GM19025 (cell line): ENCODE measurements at regions not wholly inside any gene's neighbourhood (a gene's known extent, or its start where the extent isn't known, plus 50 kb on each side); places are given as distances from the start of the nearest gene placed in this dataset.
"Not testable (repeated sequence)": the region's sequence is repeated elsewhere in the genome, so short reads cannot be mapped to it uniquely, and the experiment has no call there.

Source experiments
- ATAC-seq: cut with Tn5 transposase; IDR thresholded peaks from one replicate; pipeline ENCODE4 v1.9.1; 2021; ENCODE audit warnings: mild to moderate bottlenecking, low read depth, moderate library complexity; ENCODE audit not compliant: unreplicated experiment

DNA sequence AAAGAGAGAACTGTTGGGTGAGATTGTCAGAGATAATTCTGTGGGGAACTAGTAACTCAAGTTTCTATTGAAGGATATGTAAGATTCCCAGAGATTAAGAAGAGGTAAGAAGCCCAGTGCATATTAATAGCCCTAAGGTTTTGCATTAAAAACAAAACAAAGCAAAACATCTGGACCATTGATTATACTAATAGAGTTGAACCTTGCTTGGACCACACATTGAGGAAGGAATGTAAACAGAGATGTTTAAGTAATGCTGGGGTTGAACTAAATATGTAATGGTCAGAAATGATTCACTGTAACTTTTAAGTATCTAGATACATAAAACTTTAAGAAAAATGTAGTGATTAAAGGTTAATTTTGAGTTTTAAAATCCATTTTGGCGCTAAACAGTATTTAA lies 1770.0 kb downstream of the PCDH9 start:
- no peak for ATAC-seq

DNA sequence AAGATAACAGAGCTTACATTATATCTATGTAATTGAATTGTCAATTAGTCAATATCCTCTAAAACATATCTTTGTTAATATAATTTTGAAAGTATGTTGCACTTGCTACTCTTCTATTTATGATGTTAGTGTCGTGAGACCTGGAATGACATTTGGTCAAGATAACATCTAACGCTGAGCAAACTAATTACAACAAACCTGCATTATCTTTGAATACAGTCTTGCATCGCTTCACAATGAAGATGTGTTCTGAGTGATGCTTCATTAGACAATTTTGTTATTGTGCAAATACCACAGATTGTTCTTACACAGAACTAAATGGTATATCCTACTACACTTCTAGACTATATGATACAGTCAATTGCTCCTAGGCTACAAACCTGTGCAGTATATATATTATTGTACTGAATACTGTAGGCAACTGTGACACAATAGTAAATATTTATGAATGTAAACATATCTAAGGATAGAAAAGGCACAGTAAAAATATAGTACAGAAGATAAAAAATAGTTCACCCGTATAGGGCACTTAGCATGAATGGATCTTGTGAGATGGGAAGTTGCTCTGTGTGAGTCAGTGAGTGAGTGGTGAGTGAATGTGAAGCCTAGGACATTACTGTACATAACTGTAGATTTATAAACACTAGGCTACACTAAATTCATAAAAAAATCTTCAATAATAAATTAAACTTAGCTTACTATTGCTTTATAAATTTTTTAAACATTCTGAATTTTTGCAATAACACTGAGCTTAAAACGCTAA lies 1773.8 kb downstream of the PCDH9 start:
- no peak for ATAC-seq

DNA sequence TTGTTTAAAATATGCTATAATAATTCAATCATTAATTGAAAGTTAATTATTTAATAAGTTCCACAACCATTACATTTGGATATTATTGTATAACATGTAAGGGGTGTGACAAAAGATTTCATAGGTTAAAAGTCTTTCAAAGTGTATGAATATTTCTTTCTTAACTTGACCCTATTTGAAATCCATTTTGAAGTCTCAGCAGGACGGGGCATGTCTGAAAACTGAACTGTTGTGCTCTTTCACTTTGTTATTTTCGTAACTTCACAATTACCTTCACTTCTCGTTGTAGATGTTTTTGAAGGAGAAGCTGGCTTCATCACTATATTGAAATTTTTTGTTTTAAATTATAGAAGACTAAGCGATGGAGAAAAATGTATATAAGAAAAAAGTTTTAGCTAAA lies 1775.7 kb downstream of the PCDH9 start:
- ATAC-seq: no peak

DNA sequence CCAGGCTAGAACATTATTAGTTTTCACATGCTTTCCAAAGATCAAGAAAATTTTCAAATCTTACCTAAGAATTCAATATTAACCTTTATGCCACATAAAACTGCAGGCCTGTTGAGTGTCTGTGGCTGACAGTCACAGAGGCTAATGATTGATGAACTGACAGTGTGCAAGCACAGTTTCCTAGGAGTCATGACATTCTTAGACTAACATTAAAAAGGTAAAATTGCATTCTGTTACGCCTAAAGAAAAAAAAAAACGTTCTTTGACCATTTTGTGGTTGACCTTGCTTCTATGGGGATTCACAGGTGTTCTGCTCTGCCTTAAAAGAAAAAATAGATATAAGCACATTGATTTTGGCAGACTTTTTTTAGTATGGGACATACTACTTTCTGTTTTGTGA lies 1776.2 kb downstream of the PCDH9 start:
- no peak for ATAC-seq

DNA sequence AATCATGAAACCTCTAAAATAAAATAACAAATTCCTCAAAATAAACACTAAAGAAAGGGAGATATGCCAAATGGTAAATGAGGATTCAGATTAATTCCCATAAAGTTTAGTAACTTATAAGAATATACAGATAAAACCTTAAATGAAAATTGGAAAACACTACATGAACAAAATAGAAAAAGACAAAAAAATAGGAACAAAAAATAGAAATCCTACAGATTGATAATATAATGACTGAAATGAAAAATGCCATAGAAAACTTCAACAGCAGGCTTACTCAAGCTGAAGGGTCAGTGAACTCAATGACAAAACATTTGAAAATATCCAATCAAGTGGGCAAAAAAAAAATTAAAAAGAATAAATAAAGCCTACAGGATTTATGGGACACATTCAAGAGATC lies 1784.8 kb downstream of the PCDH9 start:
- ATAC-seq: no peak

DNA sequence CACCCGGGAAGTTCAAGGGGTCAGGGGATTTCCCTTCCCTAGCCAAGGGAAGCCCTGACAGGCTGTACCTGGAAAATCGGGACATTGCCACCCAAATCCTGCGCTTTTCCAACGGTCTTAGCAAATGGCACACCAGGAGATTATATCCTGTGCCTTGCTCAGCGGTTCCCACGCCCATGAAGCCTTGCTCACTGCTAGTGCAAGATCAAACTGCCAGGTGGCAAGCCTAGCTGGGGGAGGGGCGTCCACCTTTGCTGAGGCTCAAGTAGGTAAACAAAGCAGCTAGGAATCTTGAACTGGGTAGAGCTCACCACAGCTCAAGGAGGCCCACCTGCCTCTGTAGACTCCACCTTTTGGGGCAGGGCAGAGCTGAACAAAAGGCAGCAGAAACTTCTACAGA lies 1794.5 kb downstream of the PCDH9 start:
- ATAC-seq: no peak

DNA sequence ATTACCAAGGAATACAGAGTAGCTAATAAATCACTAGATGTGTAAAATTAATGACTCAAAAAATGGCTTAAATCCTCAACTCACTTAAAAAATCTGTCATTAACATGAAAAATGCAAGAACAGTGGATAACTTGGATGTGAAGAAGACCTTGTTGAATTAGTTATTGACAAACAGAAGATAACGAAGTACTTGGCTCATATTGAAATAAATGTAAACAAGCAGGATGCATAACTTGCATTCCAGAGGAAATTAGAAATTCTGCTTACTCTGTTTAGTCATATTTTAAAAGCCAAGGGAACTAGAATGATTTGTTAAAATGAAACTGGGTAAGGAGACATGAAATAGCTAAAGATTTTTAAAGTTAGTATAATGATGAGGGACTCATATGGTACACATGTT lies 1812.2 kb downstream of the PCDH9 start:
- ATAC-seq: no peak

DNA sequence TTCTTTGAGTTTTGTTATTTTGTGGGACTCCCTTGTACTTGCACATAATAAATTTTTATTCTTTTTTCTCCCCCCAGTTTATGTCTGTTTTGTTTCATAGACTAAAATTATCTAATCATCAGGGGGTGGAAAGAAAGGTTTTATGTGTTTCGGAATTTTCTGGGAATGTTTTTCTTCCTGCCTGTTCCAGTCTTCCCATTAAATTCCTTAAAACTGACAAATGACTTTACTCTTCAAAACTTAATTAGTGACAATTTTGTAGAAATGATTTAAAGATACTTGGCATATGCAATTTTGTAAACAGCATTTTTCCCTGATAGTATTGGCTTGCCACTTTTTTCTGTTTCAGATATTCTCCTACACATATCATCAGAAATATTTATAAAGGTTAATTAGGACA lies 1813.4 kb downstream of the PCDH9 start:
- ATAC-seq: no peak

DNA sequence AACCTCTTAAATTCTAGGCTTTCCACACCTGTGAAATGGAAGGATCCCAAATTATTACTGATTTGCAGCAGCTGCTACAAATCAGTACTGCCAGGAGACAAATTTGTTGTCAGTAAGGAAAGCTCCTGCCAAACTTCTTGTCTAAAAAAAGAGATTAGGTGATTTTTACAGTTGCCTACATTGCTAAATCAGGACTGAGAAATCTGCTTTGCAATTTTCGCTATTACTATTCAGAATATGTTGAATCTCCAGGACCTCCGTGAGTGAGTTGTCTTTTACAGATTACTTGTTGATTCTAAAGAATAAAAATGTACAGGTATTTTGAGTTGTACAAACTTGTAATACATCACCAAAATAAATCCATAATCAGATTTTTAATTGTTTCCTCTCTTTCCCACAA lies 1815.9 kb downstream of the PCDH9 start:
- no peak for ATAC-seq

DNA sequence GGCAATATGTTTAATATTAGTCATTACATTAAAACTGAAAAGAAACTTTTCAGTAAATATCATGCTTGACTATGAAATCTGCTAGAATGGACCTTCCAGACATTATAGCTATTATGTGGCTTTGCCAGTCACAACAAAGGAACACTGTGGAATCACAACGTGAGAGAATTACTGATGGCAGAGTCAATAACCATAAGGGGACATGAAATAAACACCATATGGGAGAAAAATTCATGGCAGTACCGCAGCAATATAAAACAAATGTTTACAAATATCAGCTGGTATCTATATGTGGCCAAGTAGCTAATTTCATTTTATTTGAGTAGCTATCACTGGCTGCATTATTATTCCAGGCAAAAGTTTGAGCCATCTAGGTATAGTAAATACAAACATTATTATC lies 1818.6 kb downstream of the PCDH9 start:
- ATAC-seq: no peak

DNA sequence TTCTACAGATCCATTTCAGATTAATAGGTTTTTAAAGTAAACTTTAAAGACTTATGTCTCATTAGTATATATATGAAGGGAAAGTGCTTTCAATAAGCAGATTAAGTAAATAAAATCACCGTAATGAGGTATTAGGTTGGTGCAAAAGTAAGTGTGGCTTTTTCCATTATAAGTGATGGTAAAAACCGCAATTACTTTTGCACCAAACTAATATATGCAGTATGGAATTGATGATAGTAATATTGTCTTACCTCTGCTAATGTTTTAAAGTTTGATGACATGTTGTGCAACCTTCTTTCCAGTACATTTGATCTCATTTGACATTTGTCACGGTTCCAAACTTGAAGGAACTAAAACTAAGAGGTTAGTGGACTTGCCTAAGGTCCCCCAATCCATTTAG lies 1819.3 kb downstream of the PCDH9 start:
- no peak for ATAC-seq

DNA sequence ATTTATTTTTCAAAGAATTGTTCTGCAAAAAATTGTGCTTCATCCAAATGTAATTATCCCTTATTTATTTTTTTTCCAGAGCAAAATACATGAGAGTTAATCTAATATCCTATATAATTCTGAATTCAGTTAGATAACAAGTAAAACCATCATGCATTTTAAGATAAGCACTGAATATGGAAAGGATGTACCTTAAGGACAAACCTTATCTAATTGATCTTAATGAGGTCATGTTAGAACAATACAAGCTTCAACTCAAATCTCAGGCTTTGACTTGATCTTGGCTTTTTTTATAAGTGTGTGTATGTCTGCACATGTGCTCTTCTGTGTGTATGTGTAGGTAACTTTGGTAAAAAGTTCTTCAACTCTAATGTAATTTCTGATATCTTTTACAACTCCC lies 1828.8 kb downstream of the PCDH9 start:
- no peak for ATAC-seq

DNA sequence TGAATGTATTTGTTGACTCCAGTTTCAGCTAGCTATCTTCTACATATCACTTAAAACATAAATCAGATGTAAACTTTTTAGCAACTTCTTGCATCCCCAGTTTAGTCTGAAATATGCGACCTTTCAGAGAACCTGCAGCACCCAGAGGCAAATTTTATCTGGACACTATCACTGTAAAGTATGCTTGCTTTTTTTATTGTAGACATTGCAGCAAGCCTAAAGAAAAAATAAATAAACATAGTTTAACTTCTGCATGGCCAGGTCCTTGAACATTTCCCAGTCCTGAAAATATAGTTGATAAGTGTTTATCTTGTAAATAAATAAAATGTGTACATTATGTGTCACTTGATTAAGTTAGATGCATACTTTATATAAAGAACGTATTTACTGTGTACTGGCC lies 1829.4 kb downstream of the PCDH9 start:
- ATAC-seq: no peak

DNA sequence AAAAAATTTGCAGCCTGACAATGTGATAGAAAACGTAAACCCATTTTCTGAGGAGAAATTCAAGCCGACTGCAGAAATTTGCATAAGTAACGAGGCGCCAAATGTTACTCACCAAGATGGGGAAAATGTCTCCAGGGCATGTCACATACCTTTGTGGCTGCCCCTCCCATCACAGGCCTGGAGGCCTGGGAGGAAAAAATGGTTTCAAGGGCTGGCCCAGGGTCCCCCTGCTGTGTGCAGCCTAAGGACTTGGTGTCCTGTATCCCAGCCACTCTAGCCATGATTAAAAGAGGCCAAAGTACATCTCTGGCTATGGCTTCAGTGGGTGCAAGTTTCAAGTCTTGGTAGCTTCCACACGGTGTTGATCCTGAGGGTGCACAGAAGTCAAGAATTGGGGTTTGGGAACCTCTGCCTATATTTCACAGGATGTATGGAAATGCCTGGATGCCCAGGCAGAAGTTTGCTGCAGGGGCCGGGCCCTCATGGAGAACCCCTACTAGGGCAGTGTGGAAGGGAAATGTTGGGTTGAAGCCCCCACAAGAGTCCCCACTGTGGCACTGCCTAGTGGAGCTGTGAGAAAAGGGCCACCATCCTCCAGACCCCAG lies 1842.3 kb downstream of the PCDH9 start:
- no peak for ATAC-seq

DNA sequence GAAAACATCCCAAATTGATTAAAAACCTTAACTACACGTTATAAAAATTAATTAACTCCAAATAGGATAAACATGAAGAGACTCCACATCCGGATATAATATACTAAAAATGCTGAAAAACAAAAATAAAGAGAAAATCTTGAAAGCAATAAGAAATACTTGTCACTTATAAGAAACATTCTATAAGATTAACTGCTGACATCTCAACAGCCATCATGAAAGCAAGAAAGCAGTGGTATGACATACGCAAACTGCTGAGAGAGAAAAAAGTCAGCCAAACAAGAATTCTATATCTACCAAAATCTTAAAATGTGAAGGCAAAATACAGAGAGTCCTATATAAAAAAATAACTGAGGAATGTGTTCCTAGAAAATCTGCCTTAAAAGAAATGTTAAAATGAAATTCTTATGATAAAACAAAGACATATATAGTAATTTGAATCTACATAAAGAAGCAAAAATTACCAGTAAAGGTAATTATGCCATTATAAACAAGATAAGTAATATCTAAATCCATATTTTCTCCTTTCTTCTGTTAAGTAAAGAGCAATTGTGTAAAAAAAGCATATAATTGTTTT lies 1851.1 kb downstream of the PCDH9 start:
- no peak for ATAC-seq

DNA sequence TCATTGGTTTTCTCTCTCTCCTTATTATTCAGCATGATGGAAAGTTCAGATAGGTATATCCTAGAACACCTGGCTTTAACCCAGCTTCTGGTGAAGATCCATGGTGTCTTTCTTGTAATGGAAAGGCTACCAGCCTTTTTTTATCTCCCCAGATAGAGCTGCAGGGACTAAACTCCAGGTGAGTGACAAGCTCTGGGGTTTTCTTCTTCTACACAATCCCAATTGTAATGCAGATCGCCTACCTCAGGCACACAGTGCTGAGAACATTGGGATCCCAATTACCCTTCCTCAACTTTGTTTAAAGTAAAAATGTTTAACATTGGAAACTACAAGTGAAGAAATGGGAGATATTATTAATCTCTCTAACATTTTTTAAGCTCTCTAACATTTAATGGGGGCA lies 1851.7 kb downstream of the PCDH9 start:
- ATAC-seq: no peak

DNA sequence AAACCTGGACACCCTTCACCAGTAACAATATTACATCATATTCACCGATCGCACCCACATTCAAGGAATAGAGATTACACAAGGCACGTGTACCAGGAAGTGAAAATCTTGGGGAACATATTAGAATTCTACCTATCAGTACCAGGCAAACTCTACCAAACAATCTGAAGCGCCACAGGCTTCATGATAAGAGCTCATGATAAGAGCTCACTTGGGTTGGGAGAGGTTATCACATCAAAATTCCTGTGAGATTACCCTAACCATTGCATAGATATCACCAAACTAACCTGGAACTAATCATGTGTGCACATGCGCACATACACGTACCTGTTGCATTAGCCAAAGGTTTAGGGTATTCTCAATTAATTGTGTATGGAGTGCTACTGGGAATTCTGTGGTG lies 1861.3 kb downstream of the PCDH9 start:
- no peak for ATAC-seq

DNA sequence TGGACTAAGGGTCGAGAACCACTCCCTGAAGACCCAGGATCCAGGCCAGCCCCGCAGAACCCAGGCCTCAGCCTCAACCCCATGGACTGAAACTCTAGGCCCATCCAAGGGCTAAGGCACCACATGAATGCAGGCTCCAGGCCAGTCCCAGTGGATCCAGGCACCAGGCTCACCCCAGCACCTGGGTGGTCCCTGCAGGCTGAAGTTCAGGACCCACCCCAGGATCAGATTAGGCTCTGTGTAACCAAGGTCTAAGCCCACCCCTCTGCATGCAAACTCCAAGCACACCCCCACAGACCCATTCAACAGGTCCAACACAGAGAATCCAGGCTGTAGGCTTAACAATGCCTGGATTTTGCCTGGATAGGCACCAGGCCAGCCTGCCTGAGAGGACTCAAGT lies 1876.2 kb downstream of the PCDH9 start:
- no peak for ATAC-seq

DNA sequence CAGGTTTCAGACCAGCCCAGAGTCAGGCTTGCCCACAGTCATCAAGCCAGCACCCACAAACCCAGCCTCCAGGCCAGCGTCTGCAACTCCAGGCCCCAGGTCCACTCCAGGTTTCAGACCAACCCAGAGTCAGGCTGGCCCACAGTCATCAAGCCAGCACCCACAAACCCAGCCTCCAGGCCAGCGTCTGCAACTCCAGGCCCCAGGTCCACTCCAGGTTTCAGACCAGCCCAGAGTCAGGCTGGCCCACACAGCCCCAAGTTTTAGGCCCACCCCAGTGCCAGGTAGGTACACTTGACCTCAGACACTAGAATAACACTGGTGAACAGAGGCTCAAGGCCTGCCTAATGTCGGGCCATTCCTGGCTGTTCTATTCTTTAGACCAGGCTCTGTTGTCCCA lies 1877.0 kb downstream of the PCDH9 start:
- not testable (repeated sequence) for ATAC-seq

DNA sequence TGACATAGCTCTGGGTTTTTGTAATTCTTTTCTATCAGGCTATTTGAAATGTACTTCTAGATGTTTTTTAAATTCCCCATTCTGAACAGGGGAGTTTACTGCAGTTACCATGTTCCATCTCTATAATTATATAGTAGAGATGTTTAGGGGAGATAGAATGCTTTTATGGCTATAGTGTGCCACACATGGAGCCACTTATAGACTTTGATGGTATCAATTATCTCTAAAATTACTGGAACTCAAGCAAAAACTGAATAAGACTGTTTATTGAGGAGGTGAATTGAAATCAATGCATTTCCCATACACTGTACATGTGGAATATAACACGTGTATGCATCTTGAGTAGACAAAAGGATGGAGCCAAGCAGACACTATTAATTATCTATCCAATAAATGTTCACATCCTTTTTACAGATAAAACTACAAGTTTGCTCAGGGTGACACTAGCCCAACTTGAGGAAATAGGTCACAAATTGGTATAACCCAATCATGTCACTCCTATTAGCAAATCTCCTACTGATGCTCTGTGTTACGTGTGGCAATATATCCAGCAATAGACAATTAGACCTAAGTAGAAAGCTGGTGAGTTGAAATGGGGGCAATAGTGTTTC lies 1882.6 kb downstream of the PCDH9 start:
- no peak for ATAC-seq

DNA sequence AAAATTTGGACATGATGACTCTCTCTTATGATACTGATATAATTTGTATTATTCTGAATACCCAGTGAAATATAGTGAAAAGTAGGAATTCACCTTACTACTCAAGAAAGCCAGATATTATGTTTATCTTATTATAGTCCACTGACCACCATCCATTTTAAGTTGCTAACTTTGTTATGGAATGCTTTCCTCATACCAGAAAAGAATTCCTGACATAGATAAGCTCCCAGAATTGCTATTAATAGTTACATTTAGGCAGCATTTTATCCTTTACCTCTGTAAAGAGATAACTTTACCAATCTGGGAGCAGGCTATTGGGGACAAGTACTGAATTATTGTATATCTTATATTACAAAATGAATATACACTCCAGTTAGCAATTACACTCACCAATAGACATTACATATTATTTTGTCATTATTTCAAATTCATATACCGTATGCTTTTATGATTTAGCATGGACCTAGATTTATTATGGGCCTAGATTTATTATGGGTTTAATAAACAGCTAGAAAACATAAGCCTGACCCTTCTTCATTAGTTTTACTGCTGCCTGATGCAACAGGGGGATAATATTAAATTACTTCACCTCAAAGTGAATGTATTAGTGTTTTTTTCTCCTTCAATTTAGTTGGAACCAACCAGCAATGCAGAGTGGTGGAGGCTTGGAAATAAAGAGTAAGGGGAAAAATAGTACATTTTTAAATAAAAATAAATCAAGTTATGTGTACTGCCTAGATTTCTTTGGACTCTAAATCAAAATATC lies 1886.1 kb downstream of the PCDH9 start:
- ATAC-seq: no peak
